ENCODE measurements at regions not wholly inside any gene's neighbourhood (a gene's known extent, or its start where the extent isn't known, plus 50 kb on each side); places are given as distances from the start of the nearest gene placed in this dataset.

DNA sequence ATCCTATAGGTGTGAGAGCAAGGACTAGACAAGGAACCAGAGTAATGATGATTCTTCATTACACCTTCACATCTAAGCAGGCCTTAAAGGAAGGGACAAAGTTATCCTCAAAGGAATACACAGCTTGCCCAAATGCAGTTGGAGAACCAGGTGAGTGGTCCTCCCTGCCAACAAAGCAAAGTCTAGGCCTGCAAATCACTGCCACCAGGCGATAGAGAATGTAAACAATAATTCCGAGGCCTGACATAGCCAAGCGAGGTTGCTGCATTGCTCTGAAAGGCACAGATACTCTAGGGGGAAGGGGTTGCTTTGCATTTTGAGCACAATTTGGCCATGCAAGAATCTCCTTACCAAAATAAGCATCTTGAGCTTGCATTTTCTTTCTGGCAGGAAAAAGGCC lies 178.2 kb upstream of the FAT1 start (continued):
- no peak for TF ChIP-seq NANOG (IDR thresholded peaks at IDR 0.05; ENCODE audit: insufficient read depth, low read depth, low read length, poor library complexity, severe bottlenecking)
- no peak for TF ChIP-seq GTF2F1 (IDR thresholded peaks at IDR 0.05; ENCODE audit: borderline replicate concordance, low read depth, low read length)

Data from H1 (cell line).